ENCODE measurements at regions not wholly inside any gene's neighbourhood (a gene's known extent, or its start where the extent isn't known, plus 50 kb on each side); places are given as distances from the start of the nearest gene placed in this dataset.
"Not testable (repeated sequence)": the region's sequence is repeated elsewhere in the genome, so short reads cannot be mapped to it uniquely, and the experiment has no call there.

DNA sequence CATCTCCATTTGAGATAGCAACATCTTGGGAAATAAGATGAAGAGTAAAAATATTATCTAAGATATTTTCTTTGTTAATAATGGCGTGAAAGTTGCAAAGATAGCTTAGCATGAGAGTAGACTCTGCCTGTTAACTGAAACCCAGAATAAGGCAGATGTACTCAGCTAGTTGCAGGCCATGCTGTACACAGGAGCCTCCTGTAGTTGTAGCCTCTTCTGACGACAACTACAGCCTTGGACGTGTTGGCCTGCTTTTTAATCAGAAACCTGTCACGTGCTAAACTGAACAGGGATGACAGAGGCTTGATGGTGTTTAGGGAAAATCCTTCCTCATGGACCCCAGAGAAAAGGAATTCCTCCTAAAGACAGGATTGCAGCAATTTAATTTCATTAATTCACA, 155.1 kb upstream of the TMEM229A start:
- H3K27me3 Mint-ChIP-seq: no peaks in the 10 kb centered on the region
- H3K27ac Mint-ChIP-seq: no peak overlapping the region
- no peak for ATAC-seq (ENCODE audit: low read depth in 2 of 2)
- no peaks in the 10 kb centered on the region for H3K36me3 Mint-ChIP-seq
- no peak for DNase-seq
- H3K4me3 Mint-ChIP-seq: no peak overlapping the region
- H3K9me3 Mint-ChIP-seq: peaks cover 0 to 5% (median 2%) of the 10 kb centered on the region in 7 donors
- no peaks in the 10 kb centered on the region for H3K4me1 Mint-ChIP-seq

DNA sequence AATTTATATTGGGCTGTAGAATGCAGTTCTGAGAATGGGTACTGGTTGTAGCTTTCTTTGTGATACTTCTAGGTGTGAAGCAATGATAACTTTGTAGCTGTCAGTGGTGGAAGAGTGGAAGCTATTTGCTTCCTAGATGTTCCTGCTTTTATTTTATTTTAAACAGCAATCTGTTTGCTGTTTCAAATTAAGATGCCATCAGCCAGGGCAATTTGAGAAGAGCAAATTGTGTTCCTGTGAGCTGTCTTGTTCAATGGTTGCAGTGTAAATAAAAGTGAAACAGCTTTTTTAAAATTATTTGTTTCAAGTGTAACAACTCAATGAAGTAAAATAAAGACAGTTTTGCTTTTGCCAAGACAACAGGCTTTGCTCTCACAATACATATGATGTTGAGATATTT, 150.8 kb upstream of the TMEM229A start:
- Mint-ChIP-seq H3K27ac (no peak overlapping the region), H3K36me3 (no peaks in the 10 kb centered on the region), H3K4me3 (no peak overlapping the region), H3K4me1 (no peaks in the 10 kb centered on the region), H3K9me3 (peaks cover 0 to 3% (median 0%) of the 10 kb centered on the region in 7 donors), H3K27me3 (no peaks in the 10 kb centered on the region)
- no peak for DNase-seq
- no peak for ATAC-seq (ENCODE audit: low read depth in 2 of 2)

DNA sequence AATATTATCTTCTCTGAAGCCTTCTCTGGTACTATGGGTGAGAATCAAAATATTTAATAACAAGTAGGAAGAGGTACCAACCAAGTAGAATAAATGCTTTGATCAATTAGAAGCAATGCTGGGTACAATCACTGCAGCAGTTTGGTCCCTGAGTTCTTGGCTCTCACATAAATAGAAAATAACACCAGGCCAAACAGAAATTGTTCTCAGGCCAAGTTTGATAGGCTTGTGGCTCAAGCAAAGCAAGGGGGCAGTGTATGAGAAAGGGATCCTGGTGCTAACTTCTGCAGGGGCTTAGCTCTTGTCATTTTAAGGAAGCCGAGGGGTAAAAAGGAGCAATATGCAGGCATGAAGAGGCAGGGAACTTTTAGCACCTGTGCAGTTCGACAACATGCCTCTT, 146.8 kb upstream of the TMEM229A start:
- H3K36me3 Mint-ChIP-seq: no peaks in the 10 kb centered on the region
- no peaks in the 10 kb centered on the region for H3K27me3 Mint-ChIP-seq
- peaks cover 0 to 9% (median 0%) of the 10 kb centered on the region in 7 donors for H3K9me3 Mint-ChIP-seq
- no peak for ATAC-seq (ENCODE audit: low read depth in 2 of 2)
- H3K4me3 Mint-ChIP-seq: no peak overlapping the region
- no peak for DNase-seq
- H3K27ac Mint-ChIP-seq: no peak overlapping the region
- no peaks in the 10 kb centered on the region for H3K4me1 Mint-ChIP-seq

DNA sequence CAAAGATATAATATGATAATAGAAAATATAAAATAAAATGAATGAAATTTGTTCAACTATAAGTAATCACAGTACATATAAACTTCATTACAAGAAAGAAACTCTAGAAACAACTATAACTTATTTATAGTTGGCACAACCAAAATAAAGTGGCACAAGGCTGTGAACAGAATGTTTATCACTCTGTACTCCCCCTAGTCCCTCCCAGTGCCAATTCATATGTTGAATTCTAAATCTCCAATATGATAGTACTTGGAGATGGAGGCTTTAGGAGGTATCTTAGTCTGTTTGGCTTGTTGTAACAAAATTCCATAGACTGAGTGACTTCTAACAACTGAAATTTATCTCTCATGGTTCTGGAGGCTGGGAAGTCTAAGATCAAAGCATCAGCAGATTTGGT, 145.0 kb upstream of the TMEM229A start:
- H3K27ac Mint-ChIP-seq: no peak overlapping the region
- H3K9me3 Mint-ChIP-seq: peaks cover 0 to 21% (median 4%) of the 10 kb centered on the region in 7 donors
- DNase-seq (no peak), ATAC-seq (ENCODE audit: low read depth in 2 of 2) (no peak)
- H3K4me3 Mint-ChIP-seq: no peak overlapping the region
- H3K36me3 Mint-ChIP-seq: no peaks in the 10 kb centered on the region
- no peaks in the 10 kb centered on the region for H3K27me3 Mint-ChIP-seq
- H3K4me1 Mint-ChIP-seq: no peaks in the 10 kb centered on the region

DNA sequence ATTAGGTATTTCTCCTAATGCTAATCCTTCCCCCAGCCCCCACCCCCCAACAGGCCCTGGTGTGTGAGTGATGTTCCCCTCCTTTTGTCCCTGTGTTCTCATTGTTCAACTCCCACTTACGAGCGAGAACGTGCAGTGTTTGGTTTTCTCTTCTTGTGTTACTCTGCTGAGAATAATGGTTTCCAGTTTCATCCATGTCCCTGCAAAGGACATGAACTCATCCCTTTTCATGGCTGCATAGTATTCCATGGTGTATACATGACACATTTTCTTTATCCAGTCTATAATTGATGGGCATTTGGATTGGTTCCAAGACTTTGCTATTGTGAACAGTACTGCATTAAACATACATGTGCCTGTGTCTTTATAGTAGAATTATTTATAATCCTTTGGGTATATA, 138.9 kb upstream of the TMEM229A start:
- not testable (repeated sequence) for H3K36me3 Mint-ChIP-seq, H3K4me3 Mint-ChIP-seq

DNA sequence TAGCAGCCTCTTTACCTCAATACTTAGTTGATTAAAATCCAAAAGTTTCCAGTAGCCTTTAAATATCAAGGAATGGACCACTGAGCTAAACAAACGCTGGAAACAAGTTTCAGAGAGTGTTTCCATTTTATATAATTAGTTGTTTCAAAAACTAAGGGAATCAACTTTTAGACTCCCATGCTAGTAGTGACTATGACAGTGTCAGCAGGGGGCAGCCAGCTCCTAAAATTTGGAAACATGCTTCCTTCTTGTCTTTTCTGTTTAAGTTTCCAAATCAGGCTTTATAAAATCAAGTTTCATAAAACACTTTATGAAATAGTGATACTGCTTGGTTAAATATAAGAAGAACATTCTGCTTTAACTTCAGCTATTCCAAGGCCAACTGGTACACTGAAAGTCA, 138.2 kb upstream of the TMEM229A start:
- DNase-seq: no peak
- Mint-ChIP-seq H3K9me3 (peaks cover 0 to 29% (median 9%) of the 10 kb centered on the region in 7 donors), H3K36me3 (no peaks in the 10 kb centered on the region), H3K4me3 (no peak overlapping the region), H3K4me1 (no peaks in the 10 kb centered on the region), H3K27ac (no peak overlapping the region), H3K27me3 (no peaks in the 10 kb centered on the region)
- ATAC-seq (ENCODE audit: low read depth in 2 of 2): no peak

More for the DNA sequence above, 138.9 kb upstream of the TMEM229A start:
- not testable (repeated sequence) for ATAC-seq (ENCODE audit: low read depth in 2 of 2); H3K27ac Mint-ChIP-seq; H3K4me1 Mint-ChIP-seq; H3K27me3 Mint-ChIP-seq; DNase-seq
- peaks cover 0 to 35% (median 7%) of the 10 kb centered on the region in 7 donors for H3K9me3 Mint-ChIP-seq

DNA sequence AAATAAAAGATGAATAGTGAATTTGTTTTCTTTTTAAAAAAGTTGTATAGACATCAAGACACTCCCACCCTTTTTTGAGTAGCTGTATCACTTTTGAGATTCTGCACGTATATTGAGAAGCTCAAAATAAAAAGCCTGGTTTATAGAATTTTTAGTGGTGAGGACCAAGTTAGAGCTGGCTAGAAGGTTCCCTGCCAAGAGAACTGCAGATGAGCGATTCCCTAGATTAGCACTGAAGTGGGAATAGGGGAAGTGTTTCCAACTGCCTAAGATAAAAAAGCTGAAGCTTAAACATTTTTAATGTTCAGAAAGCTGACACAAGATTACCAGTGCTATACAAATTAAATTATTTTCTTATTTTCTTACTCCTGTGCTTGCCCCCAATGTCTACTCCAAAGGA, 135.7 kb upstream of the TMEM229A start:
- Mint-ChIP-seq H3K4me1 (no peaks in the 10 kb centered on the region), H3K36me3 (no peaks in the 10 kb centered on the region), H3K27me3 (no peaks in the 10 kb centered on the region), H3K27ac (no peak overlapping the region), H3K4me3 (no peak overlapping the region), H3K9me3 (peaks cover 0 to 21% (median 8%) of the 10 kb centered on the region in 7 donors)
- no peak for ATAC-seq (ENCODE audit: low read depth in 2 of 2)
- no peak for DNase-seq

DNA sequence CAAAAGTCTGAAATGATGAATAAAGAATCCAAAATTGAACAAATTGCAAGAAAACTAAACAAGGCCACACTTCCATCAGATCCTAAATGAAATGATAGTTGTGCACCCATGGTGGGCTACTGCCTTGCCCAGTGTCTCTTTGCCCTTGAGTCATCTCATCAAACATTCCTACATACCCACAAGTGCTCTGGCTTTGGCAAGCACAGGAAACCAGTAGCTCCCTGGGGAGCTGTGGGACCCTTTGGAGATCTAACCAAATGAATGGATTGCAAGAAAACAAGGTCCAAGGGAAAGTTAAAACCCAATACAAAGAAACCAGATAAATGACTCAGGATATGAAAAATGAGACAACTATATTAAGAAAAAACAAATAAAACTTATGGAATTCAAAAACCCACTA, 129.8 kb upstream of the TMEM229A start:
- H3K27me3 Mint-ChIP-seq: no peaks in the 10 kb centered on the region
- no peak for ATAC-seq (ENCODE audit: low read depth in 2 of 2)
- H3K4me3 Mint-ChIP-seq: no peak overlapping the region
- H3K4me1 Mint-ChIP-seq: no peaks in the 10 kb centered on the region
- H3K9me3 Mint-ChIP-seq: peaks cover 0 to 4% (median 0%) of the 10 kb centered on the region in 7 donors
- no peak overlapping the region for H3K27ac Mint-ChIP-seq
- DNase-seq: no peak
- H3K36me3 Mint-ChIP-seq: no peaks in the 10 kb centered on the region

DNA sequence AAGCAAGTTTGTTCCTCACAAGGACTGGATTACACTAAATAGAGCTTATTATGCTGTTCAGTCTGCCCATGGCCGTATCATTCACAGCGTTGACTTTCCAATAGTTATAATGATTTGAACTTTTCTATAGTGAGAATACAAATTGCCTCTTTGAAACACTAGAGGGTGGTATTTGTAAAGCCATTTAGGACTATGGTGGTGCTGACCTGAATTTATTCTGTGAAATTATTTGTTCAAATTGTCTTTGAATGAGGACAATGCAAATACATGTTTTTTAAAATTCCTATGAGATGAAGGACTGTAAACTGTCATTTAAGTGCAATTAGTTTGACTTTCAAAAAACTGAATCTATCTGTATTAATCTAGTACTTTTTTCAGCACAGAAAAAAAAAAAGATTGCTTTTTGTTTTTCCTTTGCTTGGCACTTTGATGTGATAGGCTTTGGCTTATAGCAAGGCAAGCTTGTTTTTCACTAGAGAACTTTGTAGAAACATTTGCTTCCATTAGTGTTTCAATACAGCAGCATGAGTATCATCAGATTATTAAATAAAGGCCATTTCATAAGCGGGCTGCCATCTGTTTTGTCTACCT, 122.7 kb upstream of the TMEM229A start:
- Mint-ChIP-seq H3K4me3 (no peak overlapping the region), H3K27me3 (no peaks in the 10 kb centered on the region), H3K27ac (no peak overlapping the region), H3K36me3 (no peaks in the 10 kb centered on the region), H3K4me1 (no peaks in the 10 kb centered on the region), H3K9me3 (peaks cover 0 to 2% (median 0%) of the 10 kb centered on the region in 7 donors)
- no peak for ATAC-seq (ENCODE audit: low read depth in 2 of 2)
- no peak for DNase-seq

DNA sequence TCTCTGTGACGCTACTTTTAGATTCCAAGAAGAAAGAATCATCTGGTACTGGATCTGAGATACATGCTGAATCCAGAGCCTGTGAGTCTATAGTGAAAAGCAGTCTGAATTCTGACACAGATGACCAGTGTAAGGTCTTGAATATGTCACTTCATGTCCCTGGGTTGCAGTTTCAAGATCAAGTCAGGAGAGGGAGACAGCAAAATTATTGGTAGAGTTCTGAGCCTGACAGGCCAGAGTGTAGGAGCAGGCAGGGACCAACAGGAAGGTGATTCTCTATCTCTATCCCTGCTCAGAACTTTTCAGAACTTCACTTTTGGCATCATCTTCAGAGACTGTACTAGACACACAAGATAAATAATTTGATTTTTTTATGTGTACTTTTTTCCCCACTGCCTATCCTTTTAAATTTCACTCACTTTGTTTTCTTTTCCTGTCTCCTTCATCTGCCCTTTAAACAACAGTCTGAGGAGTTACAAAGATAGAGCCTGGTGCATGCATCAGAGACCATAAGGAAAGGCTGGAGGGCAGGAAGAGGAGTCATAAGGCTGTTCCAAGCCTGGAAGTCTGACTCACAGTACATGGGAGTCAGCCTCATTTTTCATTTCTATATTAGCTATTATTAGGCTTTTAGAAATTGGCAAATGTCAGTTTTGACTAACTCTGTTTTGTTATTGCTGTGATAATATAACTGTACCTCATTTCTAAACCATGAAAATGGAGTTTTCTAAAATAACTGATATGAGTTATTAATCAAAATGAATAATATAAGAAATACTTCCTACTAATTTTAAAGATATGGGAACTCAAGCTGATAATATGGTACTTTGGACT, 120.2 kb upstream of the TMEM229A start:
- ATAC-seq (ENCODE audit: low read depth in 2 of 2): no peak
- Mint-ChIP-seq H3K9me3 (peaks cover 0 to 2% (median 0%) of the 10 kb centered on the region in 7 donors), H3K4me1 (no peaks in the 10 kb centered on the region), H3K36me3 (no peaks in the 10 kb centered on the region), H3K27me3 (no peaks in the 10 kb centered on the region), H3K4me3 (no peak overlapping the region), H3K27ac (no peak overlapping the region)
- no peak for DNase-seq

DNA sequence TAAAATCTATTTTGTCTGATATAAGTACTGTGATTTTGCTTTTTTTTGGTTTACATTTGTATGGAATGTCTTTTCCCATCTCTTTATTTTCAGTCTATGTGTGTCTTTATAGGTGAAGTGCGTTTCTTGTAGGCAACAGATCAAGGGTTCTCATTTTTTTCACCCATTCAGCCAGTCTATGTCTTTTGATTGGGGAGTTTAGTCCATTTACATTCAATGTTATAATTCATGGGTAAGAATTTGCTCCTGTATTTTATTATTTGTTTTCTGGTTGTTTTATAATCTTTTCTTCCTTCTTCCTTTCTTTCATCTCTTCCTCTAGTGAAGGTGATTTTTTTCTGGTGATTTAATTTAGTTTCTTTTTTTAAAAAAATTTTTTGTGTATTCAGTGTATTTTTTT, 104.8 kb upstream of the TMEM229A start:
- Mint-ChIP-seq H3K4me1 (no peaks in the 10 kb centered on the region), H3K27me3 (no peaks in the 10 kb centered on the region), H3K27ac (no peak overlapping the region), H3K9me3 (peaks cover 6 to 41% (median 11%) of the 10 kb centered on the region in 7 donors), H3K36me3 (no peaks in the 10 kb centered on the region), H3K4me3 (no peak overlapping the region)
- ATAC-seq (ENCODE audit: low read depth in 2 of 2): no peak
- DNase-seq: no peak

DNA sequence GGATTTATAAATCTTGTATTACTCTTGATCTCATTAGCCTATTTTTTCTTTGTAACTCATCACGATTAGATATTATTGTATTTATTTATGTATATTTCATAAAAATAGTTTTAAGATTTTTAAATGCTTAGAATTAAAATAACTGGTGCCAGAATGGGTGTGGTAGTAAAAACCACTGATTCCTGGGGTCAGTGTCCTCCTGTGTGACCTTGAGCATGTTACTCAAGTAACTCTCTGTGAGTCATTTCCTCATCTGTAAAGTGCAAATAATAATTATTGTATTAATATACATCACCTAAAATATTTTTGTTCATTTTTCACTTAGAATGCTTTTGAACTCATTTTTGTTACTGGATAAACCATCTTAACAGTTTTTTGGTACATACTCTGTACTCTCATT, 91.3 kb upstream of the TMEM229A start:
- Mint-ChIP-seq H3K27me3 (no peaks in the 10 kb centered on the region), H3K4me3 (no peak overlapping the region), H3K4me1 (no peaks in the 10 kb centered on the region), H3K36me3 (no peaks in the 10 kb centered on the region), H3K27ac (no peak overlapping the region), H3K9me3 (peaks cover 0 to 8% (median 2%) of the 10 kb centered on the region in 7 donors)
- ATAC-seq (ENCODE audit: low read depth in 2 of 2): no peak
- DNase-seq: no peak

DNA sequence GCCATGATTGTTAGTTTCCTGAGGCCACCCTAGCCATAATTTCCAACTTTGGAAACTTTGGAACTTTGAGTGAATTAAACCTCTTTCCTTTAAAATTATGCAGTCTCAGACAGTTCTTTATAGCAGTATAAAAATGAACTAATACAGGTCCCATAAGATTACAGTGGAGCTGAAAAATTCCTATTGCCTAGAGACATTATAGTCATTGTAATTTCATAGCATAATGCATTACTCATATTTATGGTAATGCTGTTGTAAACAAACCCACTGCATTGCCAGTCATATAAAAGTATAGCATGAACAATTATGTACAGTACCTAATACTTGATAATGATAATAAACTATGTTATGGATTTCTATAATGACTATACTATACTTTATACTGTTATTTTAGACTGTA, 88.0 kb upstream of the TMEM229A start:
- ATAC-seq (ENCODE audit: low read depth in 2 of 2): no peak

DNA sequence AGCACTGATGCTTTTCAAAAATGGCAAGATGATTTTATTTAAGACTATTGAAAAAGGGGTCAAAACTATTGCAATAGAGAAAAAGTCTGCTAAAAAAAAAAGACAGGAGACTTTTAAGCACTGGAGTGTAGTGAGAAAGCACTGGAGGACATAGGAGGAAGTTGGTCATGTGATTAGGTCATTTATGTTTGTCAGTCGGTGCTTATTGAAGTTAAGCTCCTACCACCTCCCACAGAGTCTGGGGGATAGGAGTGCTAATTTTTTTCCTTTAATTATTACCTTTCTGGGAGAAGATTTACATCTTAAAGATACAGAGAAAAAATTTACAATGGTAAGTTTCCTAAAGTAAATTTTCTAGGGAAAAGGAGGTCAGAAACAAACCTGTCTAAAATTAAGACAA, 80.2 kb upstream of the TMEM229A start:
- DNase-seq: no peak
- Mint-ChIP-seq H3K9me3 (peaks cover 2 to 23% (median 7%) of the 10 kb centered on the region in 7 donors), H3K27ac (no peak overlapping the region), H3K4me3 (no peak overlapping the region), H3K36me3 (no peaks in the 10 kb centered on the region), H3K27me3 (no peaks in the 10 kb centered on the region), H3K4me1 (no peaks in the 10 kb centered on the region)
- ATAC-seq (ENCODE audit: low read depth in 2 of 2): no peak

More for the DNA sequence above, 88.0 kb upstream of the TMEM229A start:
- Mint-ChIP-seq H3K4me1 (no peaks in the 10 kb centered on the region), H3K27ac (peak overlapping the region in 1 of 6 donors; percentile 28), H3K9me3 (peaks cover 2 to 19% (median 7%) of the 10 kb centered on the region in 7 donors), H3K36me3 (no peaks in the 10 kb centered on the region), H3K27me3 (no peaks in the 10 kb centered on the region), H3K4me3 (no peak overlapping the region)
- no peak for DNase-seq

All from naive B cell (primary cell).